GM21529 (cell line): ENCODE measurements at regions not wholly inside any gene's neighbourhood (a gene's known extent, or its start where the extent isn't known, plus 50 kb on each side); places are given as distances from the start of the nearest gene placed in this dataset.

Experiments used
- ATAC-seq: cut with Tn5 transposase; IDR thresholded peaks from one replicate; pipeline ENCODE4 v1.9.1; 2021; ENCODE audit not compliant: unreplicated experiment

DNA sequence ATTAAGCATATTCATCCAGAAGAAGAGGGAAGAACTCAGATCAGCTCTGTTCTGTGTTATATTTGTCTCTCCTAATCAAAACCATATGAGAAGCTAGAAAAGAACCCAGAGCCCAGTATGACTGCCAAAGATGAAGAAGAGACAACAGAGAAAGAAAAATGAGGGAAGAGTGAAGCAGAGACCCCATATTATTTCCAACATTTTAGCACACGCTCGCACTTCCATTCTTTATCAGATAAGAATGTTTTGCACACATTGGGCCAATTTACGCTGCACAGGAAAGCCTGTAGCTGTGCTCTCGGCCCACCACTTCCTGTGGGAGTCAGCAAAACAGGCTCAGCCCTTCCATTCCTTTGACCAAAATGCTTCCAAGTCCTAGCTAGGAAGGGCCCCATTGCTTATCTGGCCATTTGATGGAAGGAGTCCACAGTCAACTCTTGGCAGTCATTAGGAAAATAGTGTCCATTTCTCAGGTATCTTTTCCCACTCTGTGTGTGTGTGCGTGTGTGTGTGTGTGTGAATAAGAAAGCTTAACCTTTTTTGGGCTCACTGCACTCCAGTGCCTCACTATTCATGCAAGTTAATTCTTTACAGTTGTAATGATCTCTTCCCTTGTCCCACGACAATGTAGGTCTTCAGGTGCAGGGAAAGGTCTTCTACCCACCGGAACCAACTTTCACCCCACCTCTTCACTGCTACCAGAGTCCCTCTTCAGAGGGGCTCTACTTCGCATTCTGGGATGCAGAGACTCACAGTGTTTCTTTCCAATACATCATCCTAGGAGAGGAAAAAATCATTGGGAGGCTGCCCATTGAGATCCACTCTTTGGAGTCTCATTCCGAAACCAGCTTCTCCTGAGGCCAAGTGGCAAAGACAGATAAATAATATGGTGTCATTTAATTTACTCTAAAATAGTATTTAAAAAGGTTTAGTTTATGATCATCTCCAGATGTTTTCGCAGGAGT, 237.5 kb downstream of the COG6 start:
- no peak for ATAC-seq

- no peak for ATAC-seq
Observed at GRCh38 chr13:39893808-39894207, 238.3 kb downstream of the COG6 start.

GRCh38 chr13:39894586-39894985, 239.1 kb downstream of the COG6 start:
- no peak for ATAC-seq

- no peak for ATAC-seq
Observed at GRCh38 chr13:39895254-39895653, 239.8 kb downstream of the COG6 start.

DNA sequence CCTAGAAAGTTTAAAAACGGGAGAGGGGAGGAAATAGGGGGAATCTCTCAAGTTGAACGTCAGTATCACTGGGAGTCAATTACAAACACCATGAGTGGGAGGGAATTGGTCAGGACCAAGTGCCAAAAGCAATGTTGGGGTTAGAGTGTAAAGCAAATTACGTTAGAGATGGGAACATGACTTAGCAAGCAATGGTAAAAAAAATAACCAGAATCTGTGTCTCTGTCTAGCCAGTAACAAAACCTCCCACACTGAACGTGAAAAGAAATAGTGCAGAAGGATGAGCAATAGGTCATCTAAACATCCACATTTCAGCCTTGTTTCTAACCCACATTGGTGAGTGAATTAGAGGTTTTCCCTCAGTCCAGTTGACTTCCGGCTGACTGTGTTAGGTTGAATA, 242.2 kb downstream of the COG6 start:
- ATAC-seq: no peak

- no peak for ATAC-seq
Observed at GRCh38 chr13:39900106-39900750, 244.8 kb downstream of the COG6 start.

GRCh38 chr13:39904959-39905358, 249.5 kb downstream of the COG6 start:
- no peak for ATAC-seq

GRCh38 chr13:39909634-39910033, 254.2 kb downstream of the COG6 start:
- ATAC-seq: no peak

- no peak for ATAC-seq
Observed at GRCh38 chr13:39910041-39910440, 254.6 kb downstream of the COG6 start.

- ATAC-seq: no peak
Observed at GRCh38 chr13:39910833-39911232, 255.4 kb downstream of the COG6 start.

- ATAC-seq: no peak
Observed at GRCh38 chr13:39913339-39913738, 257.9 kb downstream of the COG6 start.

DNA sequence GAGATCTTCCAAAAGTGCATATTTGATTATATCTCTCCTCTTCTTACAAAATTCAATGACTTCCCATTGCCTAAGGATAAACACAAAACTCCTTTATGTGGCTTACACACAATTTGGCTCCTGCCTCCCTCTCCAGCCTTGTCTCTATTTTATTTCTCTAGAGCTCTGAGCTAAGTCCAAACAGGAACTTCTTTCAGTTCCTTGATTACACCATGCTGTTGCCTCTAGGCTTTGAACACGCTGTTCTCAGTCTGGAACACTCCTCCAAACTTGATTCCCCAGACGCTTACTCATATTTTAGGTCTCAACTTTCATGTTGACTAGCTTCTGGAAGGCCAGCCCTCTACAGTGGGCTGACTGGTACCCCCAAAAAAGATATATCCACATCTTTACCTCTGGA, 258.5 kb downstream of the COG6 start:
- no peak for ATAC-seq

- no peak for ATAC-seq
Observed at GRCh38 chr13:39915418-39915817, 260.0 kb downstream of the COG6 start.

DNA sequence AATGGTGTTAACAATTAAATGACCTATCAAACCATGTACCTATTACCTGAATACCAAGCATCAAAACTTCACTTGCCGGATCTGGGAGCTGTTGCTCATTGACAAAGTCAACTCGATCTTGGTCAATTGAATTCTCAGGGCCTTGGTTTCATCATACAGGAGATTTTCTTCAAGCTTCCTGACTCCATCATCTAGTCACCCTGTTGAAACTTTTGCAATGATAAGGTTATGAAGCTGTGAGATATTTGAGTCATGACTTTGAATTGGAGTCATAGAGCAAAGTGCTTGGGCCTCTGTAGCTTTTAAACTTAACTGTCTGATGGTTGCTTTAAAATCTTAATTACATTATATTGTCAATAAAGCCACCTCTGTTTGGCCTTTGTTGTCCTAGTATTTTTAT, 260.9 kb downstream of the COG6 start:
- no peak for ATAC-seq

DNA sequence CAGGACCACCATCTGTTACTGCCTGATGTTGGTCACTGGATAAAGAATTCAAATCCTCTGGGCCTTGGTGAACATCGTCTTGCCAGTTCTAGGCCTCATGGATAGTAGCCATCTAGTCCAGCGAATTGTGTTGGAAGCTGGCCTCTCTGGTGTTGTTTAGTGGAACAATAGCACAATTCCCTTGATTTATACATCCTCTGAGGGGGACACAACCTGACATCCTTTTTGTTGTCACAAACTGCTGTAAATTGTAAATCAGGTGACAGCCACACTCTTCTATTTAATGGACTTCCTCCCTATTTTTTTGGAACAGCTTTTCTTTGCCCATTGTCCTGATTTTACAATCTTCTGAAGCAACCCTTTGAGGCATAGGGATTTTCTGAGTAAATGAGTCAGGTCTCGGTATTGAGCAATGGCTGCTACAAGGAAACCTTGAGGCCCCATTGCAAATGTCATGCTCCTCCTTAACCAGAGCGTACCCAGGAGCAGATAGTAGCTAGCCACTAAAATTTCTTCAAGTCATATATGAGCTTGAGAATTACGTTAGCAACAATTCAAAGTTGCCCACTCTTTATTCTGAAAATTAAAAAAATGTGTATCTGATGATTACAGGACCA, 263.3 kb downstream of the COG6 start:
- ATAC-seq: no peak

DNA sequence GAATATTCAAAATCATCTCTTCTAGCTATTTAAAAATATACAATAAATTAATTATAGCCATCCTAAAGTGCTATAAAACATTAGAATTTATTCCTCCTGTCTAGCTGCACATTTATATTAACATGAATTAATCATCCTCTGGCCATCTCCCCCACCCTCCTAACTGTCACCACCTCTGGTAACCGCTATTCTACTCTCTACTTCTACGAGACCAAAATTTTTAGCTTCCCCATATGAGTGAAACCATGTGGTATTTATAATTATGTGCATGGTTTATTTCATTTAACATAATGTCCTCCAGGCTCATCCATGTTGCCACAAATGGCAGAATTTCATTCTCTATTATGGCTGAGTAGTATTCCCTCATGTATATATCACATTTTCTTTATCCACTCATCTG, 265.2 kb downstream of the COG6 start:
- ATAC-seq: no peak

DNA sequence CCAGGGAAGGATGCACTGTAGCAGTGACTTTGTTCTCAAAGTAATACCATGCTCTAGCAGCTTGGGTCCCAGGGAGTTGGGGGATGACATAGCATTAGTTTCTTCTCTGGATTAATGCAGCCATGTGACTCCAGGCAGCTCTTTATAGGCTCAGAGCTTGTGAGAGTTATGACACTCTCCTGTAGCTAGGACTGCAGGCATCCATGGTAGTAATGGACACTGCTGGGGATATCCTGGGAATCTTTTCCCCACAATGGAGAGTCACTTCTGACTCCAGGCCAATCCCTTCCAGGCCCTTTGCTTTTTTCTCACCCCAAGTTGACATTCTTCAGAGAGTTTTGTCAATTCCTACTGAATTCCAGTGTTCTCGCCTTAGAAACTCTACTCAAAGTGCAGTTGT, 270.9 kb downstream of the COG6 start:
- ATAC-seq: no peak

DNA sequence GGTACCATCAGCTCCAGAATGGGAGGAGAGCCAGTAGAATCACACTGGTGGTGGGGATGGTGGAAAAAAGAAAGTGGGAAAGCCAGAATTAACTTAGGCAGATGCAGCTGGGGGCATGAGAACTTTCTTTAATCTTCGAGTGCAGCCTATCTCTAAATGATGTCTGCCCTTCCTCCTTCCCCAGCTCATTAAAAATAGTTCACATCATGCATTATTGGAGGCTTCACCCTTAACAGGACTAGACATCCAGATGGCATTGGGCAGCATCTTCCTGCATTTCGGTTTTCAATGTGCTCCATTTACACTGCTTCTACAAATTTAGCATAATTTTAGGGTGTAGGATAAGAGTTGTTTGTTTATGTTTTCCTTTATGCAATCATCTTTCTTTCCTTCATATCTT, 272.8 kb downstream of the COG6 start:
- no peak for ATAC-seq

DNA sequence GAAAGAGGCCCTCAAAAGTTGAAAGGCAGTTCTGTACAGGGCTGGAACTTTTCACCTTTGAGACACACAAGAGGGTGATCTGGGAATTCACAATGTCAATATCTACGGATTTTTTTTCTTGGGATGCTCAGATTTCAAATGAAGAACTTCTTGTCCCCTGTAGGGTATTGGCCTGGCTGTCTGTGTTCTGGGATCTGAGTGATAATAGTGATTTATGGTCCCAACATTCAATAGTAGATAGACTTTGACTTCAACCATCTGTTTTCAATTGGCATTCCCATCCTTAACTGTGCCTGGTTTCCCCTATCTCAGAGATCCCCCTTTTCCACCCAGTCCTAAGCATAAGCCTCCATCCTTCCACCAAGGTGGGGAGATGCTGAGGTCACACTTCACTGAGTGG, 274.1 kb downstream of the COG6 start:
- ATAC-seq: no peak

GRCh38 chr13:39930060-39930459, 274.6 kb downstream of the COG6 start:
- no peak for ATAC-seq

DNA sequence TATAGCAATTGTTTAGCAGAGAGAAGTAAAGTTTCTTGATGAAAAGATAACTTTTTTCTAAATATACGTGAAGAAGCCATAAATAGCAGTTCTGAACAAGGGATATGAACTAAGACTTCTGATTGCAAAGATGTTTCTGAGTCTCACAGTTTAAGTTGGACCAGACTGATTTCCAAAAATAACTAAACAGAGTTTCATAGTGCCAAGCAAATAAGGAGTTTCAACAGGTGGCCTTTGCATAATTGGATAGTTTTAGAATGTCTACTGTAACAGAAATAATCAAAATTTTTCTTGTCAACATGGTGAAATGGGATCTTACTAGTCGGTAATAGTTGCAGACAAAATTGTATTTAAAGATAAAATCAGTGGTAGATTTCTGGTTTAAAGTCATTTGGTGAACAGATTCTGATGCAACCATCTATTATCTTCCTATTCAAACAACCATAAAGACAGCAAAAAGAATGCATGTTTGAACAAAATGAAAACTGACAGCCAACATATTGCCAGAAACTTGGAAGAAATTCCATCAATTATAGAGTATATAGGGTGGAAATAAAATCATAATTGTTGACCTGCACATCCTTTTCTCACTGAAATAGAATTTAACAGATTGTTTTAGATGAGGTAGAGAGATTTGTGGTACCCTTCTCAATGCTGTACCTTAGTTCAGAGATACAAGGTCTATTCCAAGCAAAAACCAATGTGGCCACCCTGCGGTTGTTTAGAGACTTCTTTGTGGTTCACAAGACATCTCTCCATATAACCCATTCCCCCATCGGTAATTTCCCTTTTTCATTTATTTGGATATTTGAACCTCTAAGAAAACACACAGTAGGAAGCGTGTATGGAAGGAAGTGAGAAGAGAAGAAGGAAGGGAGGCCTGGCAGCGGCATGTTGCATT, 275.3 kb downstream of the COG6 start:
- no peak for ATAC-seq
